22Rv1 (cell line): ENCODE measurements at regions not wholly inside any gene's neighbourhood (a gene's known extent, or its start where the extent isn't known, plus 50 kb on each side); places are given as distances from the start of the nearest gene placed in this dataset.
"Not testable (repeated sequence)": the region's sequence is repeated elsewhere in the genome, so short reads cannot be mapped to it uniquely, and the experiment has no call there.

ENCODE experiments used
- ZFX ChIP-seq: fragments of 450-650 bp; IDR thresholded peaks from 2 replicates; pipeline ENCODE4 v1.6.1; 2017; ENCODE audit warnings: antibody characterized with exemption, borderline replicate concordance
- TF ChIP-seq, protein P1 (sequence below): fragments of 450-650 bp; IDR thresholded peaks from 2 replicates; pipeline ENCODE4 v1.5.1; 2017; ENCODE audit warnings: mild to moderate bottlenecking

DNA sequence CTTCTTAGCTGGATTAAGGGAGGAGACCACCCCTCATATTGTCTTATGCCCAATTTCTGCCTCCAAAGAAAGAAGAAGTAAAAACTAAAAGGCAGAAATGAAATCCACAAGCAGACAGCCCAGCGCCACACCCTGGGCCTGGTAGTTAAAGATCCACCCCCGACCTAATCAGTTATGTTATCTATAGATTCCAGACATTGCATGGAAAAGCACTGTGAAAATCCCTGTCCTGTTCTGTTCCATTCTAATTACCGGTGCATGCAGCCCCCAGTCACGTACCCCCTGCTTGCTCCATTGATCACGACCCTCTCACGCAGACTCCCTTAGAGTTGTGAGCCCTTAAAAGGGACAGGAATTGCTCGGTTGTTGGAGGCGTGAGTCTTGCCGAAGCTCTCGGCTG lies 85.7 kb upstream of the METAP2 start:
- TF ChIP-seq, protein P1, sequence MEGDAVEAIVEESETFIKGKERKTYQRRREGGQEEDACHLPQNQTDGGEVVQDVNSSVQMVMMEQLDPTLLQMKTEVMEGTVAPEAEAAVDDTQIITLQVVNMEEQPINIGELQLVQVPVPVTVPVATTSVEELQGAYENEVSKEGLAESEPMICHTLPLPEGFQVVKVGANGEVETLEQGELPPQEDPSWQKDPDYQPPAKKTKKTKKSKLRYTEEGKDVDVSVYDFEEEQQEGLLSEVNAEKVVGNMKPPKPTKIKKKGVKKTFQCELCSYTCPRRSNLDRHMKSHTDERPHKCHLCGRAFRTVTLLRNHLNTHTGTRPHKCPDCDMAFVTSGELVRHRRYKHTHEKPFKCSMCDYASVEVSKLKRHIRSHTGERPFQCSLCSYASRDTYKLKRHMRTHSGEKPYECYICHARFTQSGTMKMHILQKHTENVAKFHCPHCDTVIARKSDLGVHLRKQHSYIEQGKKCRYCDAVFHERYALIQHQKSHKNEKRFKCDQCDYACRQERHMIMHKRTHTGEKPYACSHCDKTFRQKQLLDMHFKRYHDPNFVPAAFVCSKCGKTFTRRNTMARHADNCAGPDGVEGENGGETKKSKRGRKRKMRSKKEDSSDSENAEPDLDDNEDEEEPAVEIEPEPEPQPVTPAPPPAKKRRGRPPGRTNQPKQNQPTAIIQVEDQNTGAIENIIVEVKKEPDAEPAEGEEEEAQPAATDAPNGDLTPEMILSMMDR = not testable (repeated sequence)
- not testable (repeated sequence) for TF ChIP-seq ZFX
